RKO (cell line): ENCODE measurements at regions not wholly inside any gene's neighbourhood (a gene's known extent, or its start where the extent isn't known, plus 50 kb on each side); places are given as distances from the start of the nearest gene placed in this dataset.
A peak's percentile ranks its signal among the peaks of the same experiment; 100 is the strongest.

Experiments
- DNase-seq: peaks from one replicate; pipeline ENCODE4 v3.0.0-alpha.2; 2016; ENCODE audit warnings: low spot score

DNA sequence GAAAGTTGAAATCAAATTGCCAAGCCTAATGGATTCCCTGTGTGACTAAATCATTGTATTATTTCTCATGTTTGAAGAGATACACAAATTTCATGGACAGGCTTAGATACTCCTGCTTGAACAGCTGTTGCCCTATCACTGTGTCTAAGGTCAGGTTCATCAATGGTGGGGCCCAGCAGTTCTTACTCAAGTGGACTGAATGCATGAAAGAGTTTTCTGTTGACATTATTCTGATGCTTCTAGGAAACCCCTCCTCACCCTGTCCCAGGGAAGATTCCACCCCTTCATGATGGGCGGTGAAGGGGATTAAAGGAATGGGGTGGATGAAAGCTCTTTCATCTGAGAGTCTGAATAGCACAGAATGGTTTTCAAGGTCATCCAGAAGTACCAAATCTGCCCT is 148.8 kb downstream of the INO80D start:
- no peak for DNase-seq

DNA sequence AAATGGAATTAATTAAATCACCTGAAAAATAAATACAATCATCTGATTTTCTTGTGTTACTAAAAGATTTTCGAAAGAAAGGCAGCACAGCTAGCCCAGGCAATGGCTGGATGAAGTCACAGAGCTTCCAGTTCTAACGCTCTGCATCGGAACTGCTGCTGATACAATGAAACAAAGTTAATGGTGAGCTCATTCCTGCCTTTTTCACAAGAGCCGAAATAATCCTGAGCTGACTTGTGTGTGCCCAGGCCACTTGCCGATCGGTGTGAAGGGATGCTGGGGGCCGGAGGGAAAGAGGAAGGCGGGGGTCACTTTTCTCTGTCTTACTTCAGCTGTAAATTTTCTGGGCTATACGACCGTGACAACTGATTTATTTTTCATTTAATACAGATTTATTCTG is 149.5 kb downstream of the INO80D start:
- DNase-seq: no peak

DNA sequence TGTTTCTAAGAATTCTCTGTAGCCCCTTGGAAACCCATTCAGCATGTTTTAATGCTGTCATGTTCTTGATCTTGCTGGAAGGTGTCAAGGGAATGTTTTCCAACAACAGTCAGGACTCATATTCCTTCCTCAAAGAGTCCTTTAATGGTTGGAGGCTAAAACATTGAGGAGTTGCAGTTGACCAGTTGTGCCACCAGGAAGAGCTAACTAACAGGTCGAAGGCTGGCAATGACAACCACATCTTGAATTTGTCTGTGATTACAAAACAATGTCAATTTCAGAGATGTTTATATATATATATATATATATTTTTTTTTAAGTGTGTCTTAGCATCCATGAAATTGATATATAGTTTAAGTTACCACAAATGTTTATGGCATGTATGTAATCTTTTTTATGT is 151.5 kb downstream of the INO80D start:
- peak; percentile 22 for DNase-seq

- DNase-seq: no peak
These were observed 153.1 kb downstream of the INO80D start for GRCh38 chr2:205932861-205933260.

GRCh38 chr2:205931388-205931787 is 154.6 kb downstream of the INO80D start:
- DNase-seq: peak; percentile 18

DNA sequence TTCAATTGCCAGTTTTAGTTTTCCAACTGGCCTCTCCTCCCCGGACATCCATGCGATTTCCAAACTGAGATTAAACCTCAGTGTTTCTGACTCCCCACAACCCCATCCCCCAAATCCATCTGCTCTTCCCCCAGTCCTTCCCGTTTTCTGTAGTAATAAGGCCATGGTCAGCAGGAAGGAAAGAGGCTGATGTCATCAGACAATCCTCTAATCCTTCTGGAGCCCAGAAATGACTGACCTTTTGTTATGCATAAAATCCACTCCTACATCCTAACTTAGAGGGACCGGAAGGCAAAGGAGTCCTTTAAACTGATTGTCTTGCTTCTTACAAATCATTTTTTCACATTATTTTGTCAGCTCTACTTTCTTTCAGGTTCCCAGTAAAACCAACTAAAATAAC is 155.8 kb downstream of the INO80D start:
- DNase-seq: no peak

GRCh38 chr2:205929246-205929942 is 156.6 kb downstream of the INO80D start:
- no peak for DNase-seq

- DNase-seq: peak; percentile 58
These were observed 160.3 kb downstream of the INO80D start for GRCh38 chr2:205925373-205926337.

GRCh38 chr2:205924676-205925075 is 161.3 kb downstream of the INO80D start:
- DNase-seq: no peak

- no peak for DNase-seq
These were observed 170.8 kb downstream of the INO80D start for GRCh38 chr2:205915130-205915524.

DNA sequence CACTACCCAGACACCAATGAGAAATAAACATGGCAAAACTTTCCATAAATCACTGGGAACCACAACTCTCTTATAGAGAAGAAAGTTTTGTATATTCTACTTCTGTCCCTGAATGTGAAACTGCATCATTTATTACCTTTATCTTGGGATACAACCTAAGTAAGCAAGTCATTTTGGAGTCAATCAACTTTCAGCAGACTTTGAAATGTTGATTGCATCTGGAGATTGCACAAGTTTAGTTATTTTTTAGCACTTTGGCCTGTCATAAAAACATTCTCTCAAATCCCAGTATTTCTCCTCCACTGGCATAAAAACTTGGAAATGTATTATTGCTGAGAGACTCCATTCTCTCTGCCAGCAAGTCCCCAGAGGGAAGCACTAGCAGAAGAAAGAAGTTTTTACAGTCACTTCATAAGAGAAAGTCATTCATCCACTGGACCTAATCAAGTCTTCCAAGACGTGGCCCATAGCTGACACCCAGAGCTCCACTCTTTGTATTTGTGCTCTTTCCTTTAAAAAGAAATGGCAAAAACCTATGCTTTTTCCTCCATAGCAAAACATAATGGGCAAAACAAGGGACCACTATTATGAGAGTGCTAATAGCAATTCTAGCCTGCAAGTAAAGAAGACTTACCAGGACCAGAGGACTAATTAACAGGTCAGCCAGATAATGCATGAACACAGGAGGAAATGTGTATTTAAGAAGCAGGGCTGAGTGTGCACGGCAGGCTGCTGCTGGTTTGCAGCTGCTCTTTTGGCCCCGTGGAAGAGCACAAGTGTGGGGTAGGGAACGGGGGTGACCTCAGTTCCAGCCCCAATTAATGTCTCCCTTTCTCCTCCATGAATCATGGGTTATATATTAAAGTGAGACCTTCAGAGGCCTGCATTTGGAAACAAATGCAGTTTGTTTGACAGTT is 171.5 kb downstream of the INO80D start:
- no peak for DNase-seq

GRCh38 chr2:205913668-205914067 is 172.3 kb downstream of the INO80D start:
- no peak for DNase-seq

DNA sequence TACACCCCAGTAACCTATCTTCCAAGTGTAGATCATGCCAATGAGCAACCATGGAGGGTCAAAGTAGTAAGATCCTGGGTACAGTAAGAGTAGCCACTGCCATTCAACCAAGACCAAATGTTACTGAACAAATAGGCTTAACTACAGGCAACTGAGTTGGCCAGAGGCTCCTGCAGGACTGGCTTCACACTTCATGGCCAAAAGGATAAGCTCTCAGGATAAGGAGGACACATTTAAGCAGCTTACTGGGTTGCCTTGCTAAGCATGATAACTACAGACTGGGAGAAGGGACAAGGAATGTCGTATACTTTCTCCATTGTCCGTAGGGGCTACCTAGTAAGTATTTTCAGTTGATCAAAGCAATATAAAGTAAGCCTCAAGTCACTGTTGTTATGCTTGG is 174.7 kb downstream of the INO80D start:
- no peak for DNase-seq

- DNase-seq: no peak
These were observed 176.8 kb downstream of the INO80D start for GRCh38 chr2:205909184-205909572.

- DNase-seq: no peak
These were observed 177.5 kb downstream of the INO80D start for GRCh38 chr2:205908212-205909183.

- no peak for DNase-seq
These were observed 179.6 kb downstream of the INO80D start for GRCh38 chr2:205906419-205906818.

- no peak for DNase-seq
These were observed 180.4 kb downstream of the INO80D start for GRCh38 chr2:205905576-205905975.

DNA sequence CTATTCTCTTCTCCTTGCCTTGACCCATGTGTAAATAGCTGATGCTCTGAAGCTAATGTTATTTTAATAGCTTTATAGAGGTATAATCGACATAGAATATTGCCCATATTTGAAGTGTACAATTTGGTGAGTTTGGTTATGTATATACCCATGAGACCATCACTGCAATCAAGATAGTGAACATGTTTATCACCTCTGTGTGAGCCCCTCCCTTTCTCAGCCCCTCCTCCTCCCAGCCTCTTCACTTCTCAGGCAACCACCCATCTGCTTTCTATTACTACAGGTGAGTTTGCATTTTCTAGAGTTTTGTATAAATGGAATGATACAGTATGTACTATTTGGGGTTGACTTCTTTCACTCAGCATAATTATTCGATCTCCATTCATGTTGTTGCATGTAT is 181.1 kb downstream of the INO80D start:
- no peak for DNase-seq

DNA sequence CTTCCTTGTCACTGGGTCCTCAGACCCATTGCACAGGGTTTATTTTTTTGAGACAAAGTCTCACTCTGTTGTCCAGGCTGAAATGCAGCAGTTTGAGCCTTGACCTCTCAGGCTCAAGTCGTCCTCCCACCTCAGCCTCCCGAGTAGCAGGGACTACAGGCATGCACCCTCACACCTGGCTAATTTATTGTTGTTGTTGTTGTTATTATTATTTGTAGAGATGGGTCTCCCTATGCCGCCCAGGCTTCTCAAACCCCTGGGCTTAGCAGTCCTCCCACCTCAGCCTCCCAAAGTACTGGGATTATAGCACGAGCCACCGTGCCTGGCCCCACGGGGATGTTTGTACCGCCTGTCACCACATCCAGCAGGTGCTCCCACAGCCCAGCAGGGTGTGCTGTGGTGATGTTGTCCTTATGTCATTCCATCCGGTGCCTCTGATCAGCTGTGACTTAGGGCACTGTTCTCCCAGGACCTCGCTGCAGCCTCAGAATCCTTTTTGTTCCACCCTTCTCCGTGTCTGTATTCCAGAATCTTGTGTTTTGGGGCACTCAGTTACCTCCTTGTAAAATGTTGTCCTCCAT is 182.3 kb downstream of the INO80D start:
- DNase-seq: peak; percentile 37

GRCh38 chr2:205902900-205903237 is 183.1 kb downstream of the INO80D start:
- DNase-seq: no peak
